B cell (primary cell): ENCODE measurements at regions not wholly inside any gene's neighbourhood (a gene's known extent, or its start where the extent isn't known, plus 50 kb on each side); places are given as distances from the start of the nearest gene placed in this dataset.

Source experiments
- EZH2 ChIP-seq: IDR thresholded peaks from 2 replicates; pipeline ENCODE4 v1.6.1; 2012; ENCODE audit warnings: borderline replicate concordance, low read depth, mild to moderate bottlenecking, moderate library complexity, low read length; ENCODE audit not compliant: insufficient read depth, poor library complexity, severe bottlenecking
- TF ChIP-seq, protein P1 (sequence below): fragments of 200-600 bp; IDR thresholded peaks from one replicate; pipeline ENCODE4 v1.8.0; 2022; ENCODE audit warnings: antibody characterized with exemption, mild to moderate bottlenecking

DNA sequence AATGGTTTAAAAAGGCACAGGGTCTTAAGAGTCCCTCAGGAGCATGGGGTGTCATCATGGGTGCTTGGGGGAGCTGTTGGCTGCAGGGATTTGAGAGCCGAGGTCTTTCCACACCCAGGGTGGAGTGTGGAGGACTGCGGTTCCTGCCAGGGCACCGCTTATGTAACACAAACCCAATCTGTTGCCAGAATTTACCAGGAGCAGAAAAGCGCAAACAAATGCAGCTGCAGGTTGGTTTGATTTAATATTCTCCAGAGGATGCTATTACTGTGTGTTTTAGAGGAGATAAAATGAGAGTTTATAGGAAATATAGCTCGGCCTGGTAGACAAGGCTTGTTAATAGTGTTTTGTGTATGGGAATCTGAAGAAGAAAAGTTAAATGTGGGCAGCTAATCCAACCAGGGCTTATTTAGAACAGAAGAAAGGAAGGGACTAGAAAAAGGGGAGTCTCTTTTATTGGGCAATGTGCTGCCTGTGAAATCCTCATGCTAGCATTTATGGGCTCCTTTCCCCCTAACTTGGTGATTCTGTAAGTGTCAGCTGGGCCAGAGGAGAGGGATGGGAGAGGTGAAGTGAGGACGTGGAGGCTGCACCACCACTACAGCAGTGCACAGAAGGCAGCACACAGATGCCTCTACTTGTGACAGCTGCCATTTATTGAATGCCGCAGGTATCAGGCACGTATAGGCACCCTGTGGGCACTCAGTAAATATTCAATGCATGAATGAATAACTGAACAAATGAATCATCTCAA is 174.7 kb downstream of the KATNIP start:
- TF ChIP-seq, protein P1, sequence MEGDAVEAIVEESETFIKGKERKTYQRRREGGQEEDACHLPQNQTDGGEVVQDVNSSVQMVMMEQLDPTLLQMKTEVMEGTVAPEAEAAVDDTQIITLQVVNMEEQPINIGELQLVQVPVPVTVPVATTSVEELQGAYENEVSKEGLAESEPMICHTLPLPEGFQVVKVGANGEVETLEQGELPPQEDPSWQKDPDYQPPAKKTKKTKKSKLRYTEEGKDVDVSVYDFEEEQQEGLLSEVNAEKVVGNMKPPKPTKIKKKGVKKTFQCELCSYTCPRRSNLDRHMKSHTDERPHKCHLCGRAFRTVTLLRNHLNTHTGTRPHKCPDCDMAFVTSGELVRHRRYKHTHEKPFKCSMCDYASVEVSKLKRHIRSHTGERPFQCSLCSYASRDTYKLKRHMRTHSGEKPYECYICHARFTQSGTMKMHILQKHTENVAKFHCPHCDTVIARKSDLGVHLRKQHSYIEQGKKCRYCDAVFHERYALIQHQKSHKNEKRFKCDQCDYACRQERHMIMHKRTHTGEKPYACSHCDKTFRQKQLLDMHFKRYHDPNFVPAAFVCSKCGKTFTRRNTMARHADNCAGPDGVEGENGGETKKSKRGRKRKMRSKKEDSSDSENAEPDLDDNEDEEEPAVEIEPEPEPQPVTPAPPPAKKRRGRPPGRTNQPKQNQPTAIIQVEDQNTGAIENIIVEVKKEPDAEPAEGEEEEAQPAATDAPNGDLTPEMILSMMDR = no peak
- no peak for TF ChIP-seq EZH2
